Effector memory CD8-positive, alpha-beta T cell (primary cell): ENCODE measurements at regions not wholly inside any gene's neighbourhood (a gene's known extent, or its start where the extent isn't known, plus 50 kb on each side); places are given as distances from the start of the nearest gene placed in this dataset.

ENCODE experiments used
- ATAC-seq: fragments of 150-1000 bp; cut with Tn5 transposase; replicated peaks from 2 replicates; pipeline ENCODE4 v1.10.0; 2021; ENCODE audit warnings: mild to moderate bottlenecking, moderate library complexity
- DNase-seq, 3 experiments: peaks; one replicate each; pipeline ENCODE4 v3.0.0; 2021
- H3K27ac Mint-ChIP-seq, 2 donors: one replicate each; pipeline ENCODE4 v1.8.0; 2022; ENCODE audit warnings: mild to moderate bottlenecking in 2 of 2, mixed read lengths in 2 of 2, moderate library complexity in 2 of 2
- H3K27me3 Mint-ChIP-seq, 2 donors: one replicate each; pipeline ENCODE4 v1.8.0; 2022; ENCODE audit warnings: mixed read lengths in 2 of 2
- H3K36me3 Mint-ChIP-seq: one replicate; pipeline ENCODE4 v1.8.0; 2022; ENCODE audit warnings: mild to moderate bottlenecking, moderate library complexity, mixed read lengths; ENCODE audit not compliant: insufficient read depth
- H3K4me1 Mint-ChIP-seq, 2 donors: one replicate each; pipeline ENCODE4 v1.8.0; 2022; ENCODE audit warnings: low read depth in 2 of 2, mixed read lengths in 2 of 2
- H3K4me3 Mint-ChIP-seq, 2 donors: one replicate each; pipeline ENCODE4 v1.8.0; 2022; ENCODE audit warnings: mild to moderate bottlenecking in 2 of 2, mixed read lengths in 2 of 2, moderate library complexity in 2 of 2
- H3K9me3 Mint-ChIP-seq, 2 donors: one replicate each; pipeline ENCODE4 v1.8.0; 2022; ENCODE audit warnings: mixed read lengths in 2 of 2

DNA sequence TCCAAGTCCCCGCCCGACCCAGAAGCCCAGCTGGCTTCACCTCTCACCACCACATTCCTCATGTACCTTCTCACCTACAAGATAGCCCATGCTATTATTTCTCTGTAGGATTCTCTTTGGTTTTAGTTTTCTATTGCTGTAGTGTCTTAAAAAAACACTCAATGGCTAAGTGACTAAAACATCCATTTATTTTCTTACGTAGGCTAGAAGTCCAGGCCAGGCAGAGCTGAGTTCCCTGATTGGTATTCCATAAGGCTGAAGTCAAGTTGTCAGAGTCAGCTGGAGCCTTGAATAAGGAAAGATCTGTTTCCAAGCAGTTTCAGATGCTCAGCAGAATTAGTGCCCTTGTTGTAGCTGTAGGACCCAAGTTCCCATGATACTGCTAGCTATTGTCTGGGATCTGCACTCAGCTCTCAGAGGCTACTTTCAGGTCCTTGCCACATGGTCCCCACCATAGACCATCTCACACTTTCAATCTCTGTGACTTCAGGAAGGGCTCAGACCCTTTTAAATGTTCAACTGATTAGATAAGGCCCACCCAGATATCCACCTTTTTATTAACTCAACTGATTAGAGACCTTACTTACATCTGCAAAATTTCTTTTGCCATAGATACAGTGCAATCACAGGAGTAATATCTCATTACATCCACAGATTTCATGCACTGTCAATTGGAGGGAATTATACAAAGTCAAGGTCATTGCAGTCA lies 371.0 kb downstream of the TGFB2 start:
- Mint-ChIP-seq H3K4me1 (no peaks in the 10 kb centered on the region), H3K9me3 (peaks cover 7 to 9% of the 10 kb centered on the region in 2 donors), H3K27me3 (no peaks in the 10 kb centered on the region), H3K36me3 (peaks cover 2% of the 10 kb centered on the region), H3K27ac (no peak overlapping the region), H3K4me3 (no peak overlapping the region)
- DNase-seq (no peak), ATAC-seq (no peak)

DNA sequence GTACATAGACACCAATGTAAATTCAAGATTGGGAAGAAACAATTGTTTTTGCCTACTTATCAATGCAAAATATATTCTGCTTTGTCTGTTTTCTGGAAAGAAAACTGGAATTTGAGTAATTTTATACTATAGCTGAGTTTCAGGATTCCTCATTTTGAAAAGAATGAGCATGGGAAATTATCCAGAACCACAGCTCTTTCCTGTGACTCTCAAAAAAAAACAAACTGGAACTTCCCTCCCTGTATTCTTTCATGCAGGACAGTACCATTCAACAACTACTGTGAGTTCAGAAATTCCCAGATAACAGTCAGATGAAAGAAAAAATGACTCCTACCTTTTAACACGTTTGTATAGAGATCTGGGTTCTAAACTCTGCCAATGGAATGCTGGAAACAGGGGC lies 372.4 kb downstream of the TGFB2 start:
- no peak overlapping the region for H3K4me3 Mint-ChIP-seq
- no peaks in the 10 kb centered on the region for H3K4me1 Mint-ChIP-seq
- no peak overlapping the region for H3K27ac Mint-ChIP-seq
- DNase-seq: no peak
- no peak for ATAC-seq
- peaks cover 6 to 9% of the 10 kb centered on the region in 2 donors for H3K9me3 Mint-ChIP-seq
- peaks cover 2% of the 10 kb centered on the region for H3K36me3 Mint-ChIP-seq
- H3K27me3 Mint-ChIP-seq: no peaks in the 10 kb centered on the region

DNA sequence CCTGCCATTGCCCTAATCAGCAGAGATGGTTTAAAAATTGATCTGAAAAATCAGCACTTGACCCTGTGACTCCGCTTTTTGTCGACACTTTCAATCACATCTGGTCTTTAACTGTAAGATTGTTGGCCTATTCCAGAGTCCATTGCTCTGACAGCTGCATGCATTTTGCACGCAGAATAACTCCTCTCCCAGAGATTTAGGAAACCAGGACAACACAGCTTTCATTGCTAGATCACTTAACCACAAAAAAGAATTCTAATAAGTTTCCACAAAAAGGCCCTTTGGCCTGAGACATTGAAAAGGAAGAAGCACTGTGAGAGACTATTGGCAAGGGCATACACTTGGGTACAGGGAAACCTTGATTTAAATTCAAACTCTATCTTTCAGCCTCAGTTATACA lies 373.1 kb downstream of the TGFB2 start:
- peaks cover 2% of the 10 kb centered on the region for H3K36me3 Mint-ChIP-seq
- H3K27me3 Mint-ChIP-seq: no peaks in the 10 kb centered on the region
- no peak for ATAC-seq

DNA sequence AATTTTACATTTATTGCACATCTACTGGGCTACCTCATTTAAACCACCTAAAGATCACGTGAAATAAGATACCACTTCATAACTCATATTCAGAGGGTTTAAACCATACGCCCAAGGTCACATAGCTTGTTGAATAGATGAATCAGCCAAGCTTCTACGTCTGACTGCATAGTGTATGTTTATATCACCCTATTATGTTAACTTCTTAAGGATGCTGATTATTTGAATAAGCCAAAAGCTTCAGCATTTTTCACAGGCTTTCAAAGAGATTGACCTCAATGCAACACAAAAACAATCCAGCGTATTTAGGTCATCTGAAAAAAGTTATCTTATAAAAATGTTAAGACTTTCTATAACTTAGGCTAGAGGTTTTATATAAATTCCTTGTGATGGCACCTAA lies 373.8 kb downstream of the TGFB2 start:
- H3K4me1 Mint-ChIP-seq: no peaks in the 10 kb centered on the region
- no peak for DNase-seq
- no peak overlapping the region for H3K4me3 Mint-ChIP-seq
- peaks cover 6 to 16% of the 10 kb centered on the region in 2 donors for H3K9me3 Mint-ChIP-seq
- peaks cover 2% of the 10 kb centered on the region for H3K36me3 Mint-ChIP-seq
- no peak for ATAC-seq
- no peaks in the 10 kb centered on the region for H3K27me3 Mint-ChIP-seq
- no peak overlapping the region for H3K27ac Mint-ChIP-seq

More for the DNA sequence above, 373.1 kb downstream of the TGFB2 start:
- Mint-ChIP-seq H3K9me3 (peaks cover 6 to 9% of the 10 kb centered on the region in 2 donors), H3K4me3 (no peak overlapping the region), H3K4me1 (no peaks in the 10 kb centered on the region), H3K27ac (no peak overlapping the region)
- DNase-seq: no peak

DNA sequence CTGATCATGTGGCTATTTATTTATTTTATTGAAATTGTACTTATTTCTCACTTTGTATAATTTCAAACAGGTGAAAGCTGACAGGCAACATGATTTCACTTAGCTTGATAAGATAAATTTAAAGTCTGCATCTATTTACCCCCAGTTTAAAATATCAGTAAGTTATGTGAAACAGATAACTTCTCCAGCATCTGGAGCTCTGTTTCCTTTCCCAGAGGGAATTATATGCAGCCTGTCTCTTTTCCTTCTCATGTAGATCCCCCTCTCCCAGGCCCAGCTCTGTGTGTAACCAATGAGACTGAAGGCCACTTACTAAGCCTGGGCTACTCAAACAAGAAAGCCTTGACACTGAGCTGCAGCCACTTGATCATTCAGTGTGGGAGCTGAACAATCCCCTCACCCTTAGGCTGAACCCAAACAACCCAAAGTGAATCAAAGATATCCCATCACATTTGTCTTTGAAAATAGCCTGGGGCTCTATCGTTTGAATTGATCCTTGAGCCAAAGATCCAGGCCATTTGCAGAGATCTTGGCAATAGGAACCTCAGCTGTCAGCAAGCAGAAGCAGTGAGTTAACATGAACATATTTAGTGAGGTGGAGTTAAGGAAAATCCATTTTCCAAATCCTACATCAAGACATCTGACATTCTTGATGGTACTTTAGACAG lies 383.9 kb downstream of the TGFB2 start:
- H3K27ac Mint-ChIP-seq: no peak overlapping the region
- peaks cover 2 to 8% of the 10 kb centered on the region in 2 donors for H3K9me3 Mint-ChIP-seq
- ATAC-seq (no peak), DNase-seq (no peak)
- no peaks in the 10 kb centered on the region for H3K36me3 Mint-ChIP-seq
- no peaks in the 10 kb centered on the region for H3K27me3 Mint-ChIP-seq
- no peaks in the 10 kb centered on the region for H3K4me1 Mint-ChIP-seq
- no peak overlapping the region for H3K4me3 Mint-ChIP-seq

DNA sequence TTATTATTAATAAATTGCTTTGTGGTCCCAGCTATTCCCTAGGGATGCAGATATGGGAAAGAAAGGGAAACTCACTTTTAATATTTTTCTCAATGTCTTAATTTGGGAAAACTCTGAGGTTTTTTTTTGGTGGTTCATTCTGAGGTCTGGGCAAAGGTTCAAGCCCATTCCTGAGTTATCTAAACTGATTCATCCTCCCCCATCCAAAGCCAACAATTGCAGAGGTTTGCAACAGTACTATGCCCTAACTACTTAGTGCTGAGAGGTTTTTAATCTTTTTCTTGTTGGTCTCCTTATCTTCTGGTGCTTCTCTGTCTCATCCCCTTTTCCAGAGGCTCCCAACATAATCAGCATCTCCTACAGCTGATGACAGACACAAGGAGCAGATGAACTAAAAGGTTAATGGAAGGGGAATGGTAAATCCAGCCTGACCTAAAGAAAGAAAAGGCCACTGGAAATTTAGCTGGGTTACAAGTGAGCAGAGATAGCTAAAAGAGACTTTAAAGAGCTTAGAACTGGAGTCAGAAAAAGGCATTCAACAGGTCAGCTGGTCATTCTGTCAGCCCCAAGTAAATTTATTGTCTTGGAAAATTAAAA lies 390.4 kb downstream of the TGFB2 start:
- no peaks in the 10 kb centered on the region for H3K36me3 Mint-ChIP-seq
- ATAC-seq (no peak), DNase-seq (no peak)
- H3K27ac Mint-ChIP-seq: no peak overlapping the region
- H3K4me1 Mint-ChIP-seq: no peaks in the 10 kb centered on the region
- peaks cover 3 to 5% of the 10 kb centered on the region in 2 donors for H3K9me3 Mint-ChIP-seq
- H3K4me3 Mint-ChIP-seq: no peak overlapping the region
- no peaks in the 10 kb centered on the region for H3K27me3 Mint-ChIP-seq

DNA sequence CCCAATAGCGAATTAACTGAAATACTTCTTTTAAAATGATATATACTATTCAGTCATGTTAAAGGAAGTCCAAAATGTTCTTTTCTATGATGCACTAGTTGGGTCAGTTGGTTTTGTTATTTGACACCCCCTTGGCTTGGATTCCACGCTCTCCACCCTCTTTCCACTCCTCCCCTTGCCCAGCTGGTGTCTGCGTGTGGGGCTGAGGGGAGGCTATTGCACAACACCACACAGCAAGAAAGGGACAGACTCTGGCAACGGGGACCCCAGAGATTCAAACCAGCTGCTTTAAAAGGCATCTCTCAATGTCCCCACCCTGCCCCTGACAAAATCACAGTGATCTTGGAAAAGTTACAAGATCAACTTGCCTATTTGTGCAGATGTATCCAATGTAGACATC lies 394.3 kb downstream of the TGFB2 start:
- Mint-ChIP-seq H3K4me3 (no peak overlapping the region), H3K27me3 (no peaks in the 10 kb centered on the region), H3K27ac (no peak overlapping the region), H3K36me3 (no peaks in the 10 kb centered on the region), H3K9me3 (peaks cover 4 to 14% of the 10 kb centered on the region in 2 donors), H3K4me1 (no peaks in the 10 kb centered on the region)
- DNase-seq: no peak
- no peak for ATAC-seq

DNA sequence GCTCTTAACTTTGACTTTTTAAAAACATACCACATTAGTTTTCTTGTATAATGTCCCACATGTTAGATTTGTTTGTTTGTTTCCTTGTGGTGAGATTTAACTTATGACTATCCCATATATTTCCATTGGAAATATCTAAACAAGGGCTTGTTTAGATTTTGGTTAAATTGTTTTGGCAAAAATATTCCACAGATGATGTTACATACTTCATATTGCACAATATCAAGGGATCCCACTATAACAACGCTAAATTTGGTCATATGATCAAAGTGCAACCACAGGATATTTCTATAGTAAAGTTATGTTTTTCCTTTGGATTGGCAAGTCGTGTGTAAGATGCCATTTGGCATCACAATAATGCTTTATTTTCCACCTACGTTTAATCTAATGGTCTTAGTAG lies 396.7 kb downstream of the TGFB2 start:
- ATAC-seq: no peak
- no peak for DNase-seq
- Mint-ChIP-seq H3K9me3 (peaks cover 4 to 21% of the 10 kb centered on the region in 2 donors), H3K36me3 (no peaks in the 10 kb centered on the region), H3K27me3 (no peaks in the 10 kb centered on the region), H3K4me1 (no peaks in the 10 kb centered on the region), H3K27ac (no peak overlapping the region), H3K4me3 (no peak overlapping the region)

DNA sequence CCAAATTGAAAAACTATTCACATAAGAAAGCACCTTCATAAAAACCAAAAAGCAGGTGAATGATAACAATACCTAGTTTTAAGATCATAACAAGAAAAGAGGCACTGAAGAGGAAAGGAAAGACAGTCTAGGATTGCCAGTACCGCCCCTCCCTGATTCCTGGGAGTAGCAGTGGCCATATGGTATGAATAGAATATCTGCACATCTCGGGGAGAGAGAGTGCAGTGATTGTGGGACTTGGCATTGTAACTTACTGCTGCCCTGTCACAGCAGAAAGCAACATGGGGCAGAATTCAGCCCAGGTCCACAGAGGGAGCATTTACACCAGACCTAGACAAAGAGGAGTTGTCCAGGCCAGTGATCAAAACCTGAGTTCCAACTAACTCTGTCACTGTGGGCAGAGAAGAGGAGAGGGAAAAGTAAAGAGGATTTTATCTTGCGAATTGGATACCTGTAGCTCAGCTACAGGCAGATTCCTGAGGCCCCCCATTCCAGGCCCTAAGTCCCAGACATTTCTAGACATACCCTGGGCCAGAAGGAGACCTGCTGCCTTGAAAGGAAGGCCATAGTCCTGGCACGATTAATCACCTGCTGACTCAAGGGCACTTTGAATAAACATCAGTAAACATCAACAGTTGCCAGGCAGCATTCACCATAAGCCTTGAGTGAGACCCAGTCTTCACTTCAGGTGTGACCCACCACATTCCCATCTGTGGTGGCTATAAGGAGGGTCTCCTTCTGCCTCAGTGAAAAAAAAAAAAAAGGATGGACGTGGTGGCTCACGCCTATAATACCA lies 397.5 kb downstream of the TGFB2 start:
- Mint-ChIP-seq H3K4me1 (no peaks in the 10 kb centered on the region), H3K9me3 (peaks cover 3 to 16% of the 10 kb centered on the region in 2 donors), H3K36me3 (no peaks in the 10 kb centered on the region), H3K27ac (no peak overlapping the region), H3K27me3 (no peaks in the 10 kb centered on the region), H3K4me3 (no peak overlapping the region)
- no peak for DNase-seq
- no peak for ATAC-seq

DNA sequence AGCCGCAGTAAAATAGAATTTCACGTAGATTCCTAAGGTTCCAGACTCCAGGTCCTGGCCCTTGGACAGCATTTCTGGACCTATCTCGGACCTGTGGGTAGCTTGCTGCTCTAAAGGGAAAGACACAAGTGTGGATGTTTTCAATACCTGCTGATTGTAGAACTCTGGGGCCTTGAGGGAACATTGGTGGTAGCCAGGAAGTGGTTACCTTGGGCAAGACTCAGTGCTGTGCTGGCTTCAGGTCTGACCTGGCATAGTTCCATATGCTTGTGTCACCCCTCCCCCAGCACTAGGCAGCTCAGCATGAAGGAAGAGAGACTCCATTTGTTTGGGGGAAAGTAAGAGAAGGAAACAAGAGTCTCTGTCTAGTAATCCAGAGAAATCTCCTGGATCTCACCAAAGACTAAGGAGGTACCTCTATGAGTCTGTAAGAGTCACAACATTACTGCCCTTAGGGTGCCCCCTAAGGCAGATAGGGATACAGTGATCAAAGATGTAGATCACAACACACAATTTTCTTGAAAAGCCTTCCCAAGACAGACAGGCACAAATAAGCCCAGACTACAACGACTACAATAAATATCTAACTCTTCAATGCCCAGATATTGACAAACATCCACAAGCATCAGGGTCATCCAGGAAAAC lies 398.8 kb downstream of the TGFB2 start:
- Mint-ChIP-seq H3K27ac (no peak overlapping the region), H3K36me3 (no peaks in the 10 kb centered on the region), H3K4me1 (no peaks in the 10 kb centered on the region), H3K27me3 (no peaks in the 10 kb centered on the region), H3K4me3 (no peak overlapping the region), H3K9me3 (peaks cover 3 to 16% of the 10 kb centered on the region in 2 donors)
- ATAC-seq (no peak), DNase-seq (no peak)

DNA sequence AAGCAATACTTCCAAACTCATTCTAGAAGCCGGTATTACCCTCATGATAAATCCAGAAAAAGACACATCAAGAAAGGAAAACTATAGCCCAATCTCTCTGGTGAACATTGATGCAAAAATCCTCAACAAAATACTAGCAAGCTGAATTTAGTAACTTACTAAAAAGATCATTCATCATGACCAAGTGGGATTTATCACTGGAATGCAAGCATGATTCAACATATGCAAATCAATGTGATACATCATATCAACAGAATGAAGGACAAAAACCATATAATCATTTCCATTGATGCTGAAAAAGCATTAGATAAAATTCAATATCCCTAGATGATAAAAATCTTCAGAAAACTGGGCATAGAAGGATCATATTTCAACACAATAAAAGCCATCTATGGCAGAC lies 402.9 kb downstream of the TGFB2 start:
- H3K4me3 Mint-ChIP-seq: no peak overlapping the region
- no peak for DNase-seq
- H3K36me3 Mint-ChIP-seq: no peaks in the 10 kb centered on the region
- ATAC-seq: no peak
- no peak overlapping the region for H3K27ac Mint-ChIP-seq
- H3K9me3 Mint-ChIP-seq: peaks cover 5 to 16% of the 10 kb centered on the region in 2 donors
- H3K4me1 Mint-ChIP-seq: no peaks in the 10 kb centered on the region
- no peaks in the 10 kb centered on the region for H3K27me3 Mint-ChIP-seq

DNA sequence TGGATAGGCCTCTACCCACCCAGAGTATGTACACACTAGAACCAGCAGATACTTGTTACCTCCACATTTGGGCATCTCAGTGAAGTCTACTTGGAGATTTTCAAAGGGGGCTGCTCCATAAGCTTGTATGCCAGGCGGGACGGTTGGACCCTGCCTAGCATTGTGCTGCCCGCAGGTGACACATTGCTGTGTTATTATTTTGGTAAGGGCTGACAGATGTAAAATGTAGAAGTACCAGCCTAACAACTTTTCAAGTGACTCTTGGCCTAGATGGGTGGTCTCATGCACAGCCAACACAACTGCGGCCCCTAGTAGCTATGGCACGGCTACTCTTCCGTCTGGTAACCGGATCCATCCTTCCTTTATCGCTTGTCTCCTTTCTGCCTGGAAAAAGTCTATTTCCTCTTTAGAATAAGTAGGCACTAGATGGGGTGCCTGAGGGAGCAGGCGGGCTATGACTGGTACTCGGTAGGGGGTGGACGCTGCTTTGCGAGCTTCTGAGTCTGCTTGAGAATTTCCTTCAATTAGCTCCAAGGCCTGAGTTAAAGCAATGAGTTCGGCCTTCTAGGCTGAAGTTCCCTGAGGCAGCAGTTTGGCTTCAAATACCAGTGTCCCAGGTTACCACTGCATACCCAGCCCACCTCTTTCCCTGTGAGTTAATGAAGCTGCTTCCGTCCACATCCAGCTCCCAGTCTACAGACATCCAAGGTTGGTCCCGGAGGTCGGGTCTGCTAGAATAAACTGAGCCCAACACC lies 405.3 kb downstream of the TGFB2 start:
- no peak overlapping the region for H3K4me3 Mint-ChIP-seq
- H3K27me3 Mint-ChIP-seq: no peaks in the 10 kb centered on the region
- DNase-seq (no peak), ATAC-seq (no peak)
- peaks cover 0 to 2% of the 10 kb centered on the region in 2 donors for H3K9me3 Mint-ChIP-seq
- H3K36me3 Mint-ChIP-seq: no peaks in the 10 kb centered on the region
- H3K27ac Mint-ChIP-seq: no peak overlapping the region
- H3K4me1 Mint-ChIP-seq: no peaks in the 10 kb centered on the region
